VCaP (cell line): ENCODE measurements at regions not wholly inside any gene's neighbourhood (a gene's known extent, or its start where the extent isn't known, plus 50 kb on each side); places are given as distances from the start of the nearest gene placed in this dataset.

ENCODE experiments used
- H3K27ac ChIP-seq: fragments of 450-650 bp; 2 replicates; pipeline ENCODE4 v1.5.1; 2017
- TF ChIP-seq, protein P1 (sequence below): fragments of 450-650 bp; conservative IDR thresholded peaks from 2 replicates; pipeline ENCODE4 v1.5.1; 2017; ENCODE audit warnings: mild to moderate bottlenecking, moderate library complexity

DNA sequence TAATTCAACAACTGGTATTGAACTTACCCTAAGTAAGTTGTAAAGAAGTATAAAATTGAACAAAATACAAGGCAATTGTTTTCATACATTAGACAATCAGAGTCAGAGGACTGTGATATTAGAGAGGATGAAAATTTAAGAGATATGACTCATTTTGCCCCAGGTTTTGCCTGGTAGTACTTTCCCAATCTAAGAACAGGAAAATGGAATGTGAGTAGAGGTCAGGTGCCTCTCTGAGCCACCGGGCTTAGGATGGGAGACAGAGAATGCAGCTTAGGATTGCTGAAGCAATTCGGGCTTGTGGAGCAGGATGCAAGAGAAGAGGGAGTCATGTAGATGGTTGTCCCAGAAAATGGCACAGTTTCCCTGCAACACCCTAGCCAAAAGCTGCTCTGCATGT lies 219.7 kb upstream of the CHST9 start:
- TF ChIP-seq, protein P1, sequence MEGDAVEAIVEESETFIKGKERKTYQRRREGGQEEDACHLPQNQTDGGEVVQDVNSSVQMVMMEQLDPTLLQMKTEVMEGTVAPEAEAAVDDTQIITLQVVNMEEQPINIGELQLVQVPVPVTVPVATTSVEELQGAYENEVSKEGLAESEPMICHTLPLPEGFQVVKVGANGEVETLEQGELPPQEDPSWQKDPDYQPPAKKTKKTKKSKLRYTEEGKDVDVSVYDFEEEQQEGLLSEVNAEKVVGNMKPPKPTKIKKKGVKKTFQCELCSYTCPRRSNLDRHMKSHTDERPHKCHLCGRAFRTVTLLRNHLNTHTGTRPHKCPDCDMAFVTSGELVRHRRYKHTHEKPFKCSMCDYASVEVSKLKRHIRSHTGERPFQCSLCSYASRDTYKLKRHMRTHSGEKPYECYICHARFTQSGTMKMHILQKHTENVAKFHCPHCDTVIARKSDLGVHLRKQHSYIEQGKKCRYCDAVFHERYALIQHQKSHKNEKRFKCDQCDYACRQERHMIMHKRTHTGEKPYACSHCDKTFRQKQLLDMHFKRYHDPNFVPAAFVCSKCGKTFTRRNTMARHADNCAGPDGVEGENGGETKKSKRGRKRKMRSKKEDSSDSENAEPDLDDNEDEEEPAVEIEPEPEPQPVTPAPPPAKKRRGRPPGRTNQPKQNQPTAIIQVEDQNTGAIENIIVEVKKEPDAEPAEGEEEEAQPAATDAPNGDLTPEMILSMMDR: no peak
- no peak overlapping the region for H3K27ac ChIP-seq

GRCh38 chr18:27400001-27400400 lies 214.9 kb upstream of the CHST9 start:
- TF ChIP-seq, protein P1: no peak
- no peak overlapping the region for H3K27ac ChIP-seq

GRCh38 chr18:27395752-27396151 lies 210.6 kb upstream of the CHST9 start:
- TF ChIP-seq, protein P1: no peak
- no peak overlapping the region for H3K27ac ChIP-seq

DNA sequence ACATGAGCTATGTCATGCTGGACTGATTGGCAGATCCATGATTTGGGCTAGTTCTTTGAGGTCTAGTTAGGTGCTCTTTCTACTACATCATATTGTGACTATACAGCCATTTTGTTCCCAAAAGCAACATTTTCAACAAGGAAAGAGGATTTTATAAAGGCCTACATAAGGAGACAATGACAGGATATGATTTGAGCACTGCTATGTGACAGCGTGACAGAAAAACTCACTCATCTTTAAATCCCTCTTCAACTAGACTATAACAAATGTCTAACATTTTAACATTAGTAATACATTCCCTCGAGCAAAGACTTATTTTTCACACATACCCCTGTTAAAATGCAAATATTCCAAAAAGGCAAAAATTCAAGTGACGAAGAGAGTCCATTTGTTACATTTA lies 209.6 kb upstream of the CHST9 start:
- no peak overlapping the region for H3K27ac ChIP-seq
- TF ChIP-seq, protein P1: no peak

GRCh38 chr18:27382567-27383216 lies 197.6 kb upstream of the CHST9 start:
- H3K27ac ChIP-seq: no peak overlapping the region
- TF ChIP-seq, protein P1: no peak

DNA sequence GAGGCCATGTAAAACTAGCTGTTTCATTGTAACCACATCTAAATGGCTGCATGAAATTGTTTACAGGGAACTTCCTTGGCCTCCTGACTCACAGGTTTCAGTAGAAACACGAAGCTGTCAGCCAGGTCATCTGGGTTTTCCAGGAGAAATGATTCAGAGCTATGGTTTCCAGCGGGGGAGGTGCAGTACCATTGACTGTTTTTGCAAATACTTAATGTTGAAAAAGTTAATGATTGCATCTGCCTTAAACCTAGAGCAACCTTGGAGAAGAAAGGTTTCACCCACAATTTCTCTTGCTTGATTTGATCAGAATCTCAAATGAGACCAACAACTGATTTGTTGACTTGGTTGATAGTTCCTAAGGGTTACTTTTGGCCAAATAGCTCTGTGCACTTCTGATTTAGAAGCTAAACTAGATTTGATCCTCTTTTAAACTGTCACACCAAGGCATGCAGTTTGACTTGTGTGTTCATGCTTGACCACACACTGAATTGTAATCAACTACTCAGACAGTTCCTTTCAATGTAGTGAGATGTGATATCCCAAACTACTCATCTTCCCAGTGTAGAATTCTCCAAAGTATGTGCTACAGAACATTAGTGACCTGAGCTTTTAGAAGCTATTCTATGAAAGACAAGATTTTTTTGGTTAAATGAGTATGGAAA lies 193.5 kb upstream of the CHST9 start:
- TF ChIP-seq, protein P1: no peak
- no peak overlapping the region for H3K27ac ChIP-seq

DNA sequence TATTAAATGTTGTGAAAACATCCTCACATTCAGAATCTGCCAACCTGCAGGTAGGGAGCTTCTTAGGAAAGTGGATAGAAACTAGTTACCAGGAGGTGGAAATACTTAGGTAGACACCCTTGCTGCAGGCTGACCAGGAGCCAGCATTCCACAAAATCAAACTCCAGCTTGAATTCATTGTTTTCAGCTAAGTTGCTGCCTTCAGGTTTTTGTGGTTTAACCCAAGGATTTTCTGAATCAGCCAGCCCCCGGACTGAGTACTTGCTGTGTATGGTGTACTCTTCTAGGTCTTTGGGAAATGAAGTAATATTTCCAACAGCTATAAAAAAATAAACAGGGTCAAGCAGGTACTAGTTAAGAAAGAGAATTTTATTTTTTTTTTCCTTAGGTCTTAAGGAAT lies 192.1 kb upstream of the CHST9 start:
- H3K27ac ChIP-seq: no peak overlapping the region
- TF ChIP-seq, protein P1: no peak
